ENCODE measurements at regions not wholly inside any gene's neighbourhood (a gene's known extent, or its start where the extent isn't known, plus 50 kb on each side); places are given as distances from the start of the nearest gene placed in this dataset.
A peak's percentile ranks its signal among the peaks of the same experiment; 100 is the strongest.
"Not testable (repeated sequence)": the region's sequence is repeated elsewhere in the genome, so short reads cannot be mapped to it uniquely, and the experiment has no call there.

GRCh38 chr6:167735084-167735950, 91.4 kb upstream of the AFDN start:
- DNase-seq (ENCODE audit: low spot score) = no peak

DNA sequence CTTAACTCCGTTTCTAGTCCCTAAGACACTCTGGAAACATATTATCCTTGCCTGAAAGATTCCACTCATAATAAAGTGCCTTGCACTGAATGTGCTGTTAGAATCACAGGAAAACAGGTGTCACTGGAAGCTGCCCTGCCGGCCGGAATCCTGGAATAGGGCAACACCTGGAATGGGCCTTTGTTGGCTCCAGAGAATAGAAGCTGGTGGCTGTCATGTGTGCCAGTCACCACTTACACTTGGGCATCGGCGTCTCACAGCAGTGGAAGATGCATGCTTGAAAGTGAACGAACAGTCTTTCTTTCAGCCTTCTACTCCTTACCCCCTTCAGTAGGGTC, 90.8 kb upstream of the AFDN start:
- DNase-seq (ENCODE audit: low spot score) = no peak

- DNase-seq (ENCODE audit: low spot score) = no peak
Observed at GRCh38 chr6:167736486-167737204, 90.1 kb upstream of the AFDN start.

DNA sequence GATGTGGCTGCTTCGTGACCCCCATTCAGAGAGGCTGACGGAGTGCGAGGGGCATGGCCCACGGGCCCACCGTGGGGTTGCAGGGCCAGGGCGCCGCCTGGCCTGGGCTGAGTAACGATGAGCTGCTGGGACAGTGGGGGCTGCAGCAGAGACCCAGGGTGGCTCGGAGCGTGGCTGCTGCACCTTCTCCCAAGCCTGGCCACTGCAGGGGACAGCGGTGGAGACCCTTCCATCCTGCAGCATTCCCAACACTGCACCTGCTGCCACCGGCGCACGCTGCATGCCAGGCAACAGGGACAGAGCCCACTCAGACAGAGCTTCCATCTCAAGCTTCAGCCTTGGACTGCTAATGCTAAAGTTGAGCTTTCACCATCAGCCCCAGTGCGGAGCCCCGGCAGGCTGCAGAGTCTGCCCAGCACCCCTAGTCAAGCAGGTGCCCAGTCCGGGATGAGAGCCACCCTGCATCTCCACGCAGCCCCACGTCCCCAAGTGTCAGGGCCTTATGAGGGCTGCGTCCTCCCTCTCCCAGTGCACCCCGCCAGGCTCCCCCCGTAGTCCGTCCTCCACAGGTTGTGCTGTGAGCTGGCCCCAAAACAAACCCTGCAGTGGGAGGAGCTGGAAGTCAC, 89.4 kb upstream of the AFDN start:
- no peak for DNase-seq (ENCODE audit: low spot score)

- DNase-seq (ENCODE audit: low spot score) = no peak
Observed at GRCh38 chr6:167738386-167738785, 88.3 kb upstream of the AFDN start.

- DNase-seq (ENCODE audit: low spot score) = no peak
Observed at GRCh38 chr6:167739721-167740475, 86.8 kb upstream of the AFDN start.

DNA sequence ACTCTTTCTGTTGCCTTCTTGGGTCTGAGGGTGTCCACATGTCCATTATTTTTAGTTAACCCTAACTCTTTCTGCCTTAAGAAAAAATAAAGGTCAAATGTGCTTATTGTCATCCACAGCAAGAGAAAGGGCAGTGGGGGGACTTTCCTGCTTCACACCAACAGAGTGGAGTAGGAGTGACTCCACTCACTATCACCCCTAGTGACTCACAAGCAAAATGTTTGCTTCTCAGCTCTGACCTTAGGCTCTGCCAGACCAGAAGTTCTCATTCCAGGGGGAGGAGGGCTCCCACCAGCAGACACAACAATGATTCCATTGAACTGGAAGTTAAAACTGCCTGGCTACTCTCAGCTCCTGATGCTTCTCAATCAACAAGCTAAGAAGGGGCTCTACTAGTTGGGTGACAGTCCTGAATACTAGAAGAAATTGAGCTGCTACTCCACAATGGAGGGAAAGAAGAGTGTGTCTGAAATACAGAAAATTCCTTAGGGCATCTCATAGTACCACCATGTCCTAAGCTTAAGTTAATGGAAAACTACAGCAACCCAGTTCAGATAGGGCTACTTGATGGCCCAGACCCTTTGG, 83.9 kb upstream of the AFDN start:
- peak; percentile 12 for DNase-seq (ENCODE audit: low spot score)

- no peak for DNase-seq (ENCODE audit: low spot score)
Observed at GRCh38 chr6:167744681-167745669, 81.7 kb upstream of the AFDN start.

GRCh38 chr6:167745670-167746389, 80.9 kb upstream of the AFDN start:
- no peak for DNase-seq (ENCODE audit: low spot score)

DNA sequence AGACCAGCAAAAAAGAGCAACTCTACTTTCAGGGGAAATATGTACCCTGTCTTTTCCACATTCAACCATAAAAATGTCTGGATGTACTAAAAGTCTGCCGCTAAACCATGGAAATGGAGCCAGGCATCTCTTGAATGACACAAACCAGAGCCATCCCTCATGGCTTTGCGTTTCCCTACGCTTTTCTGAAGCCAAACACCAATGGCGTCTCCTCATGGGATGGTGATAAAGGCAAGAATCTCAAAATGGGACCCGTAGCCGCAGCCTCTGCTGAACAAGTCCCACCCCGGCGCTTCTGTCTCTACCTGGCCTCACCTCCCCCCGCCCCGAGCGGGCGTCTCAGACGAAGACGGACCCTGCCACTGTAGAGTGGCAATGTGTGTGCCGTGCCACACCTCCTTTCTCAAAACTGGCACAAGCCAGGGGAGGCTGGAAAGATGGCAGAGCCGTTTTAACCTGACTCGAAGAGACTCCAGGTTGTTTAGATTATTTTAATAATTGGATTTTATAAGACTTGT, 80.3 kb upstream of the AFDN start:
- no peak for DNase-seq (ENCODE audit: low spot score)

GRCh38 chr6:167746975-167747374, 79.7 kb upstream of the AFDN start:
- DNase-seq (ENCODE audit: low spot score) = no peak

DNA sequence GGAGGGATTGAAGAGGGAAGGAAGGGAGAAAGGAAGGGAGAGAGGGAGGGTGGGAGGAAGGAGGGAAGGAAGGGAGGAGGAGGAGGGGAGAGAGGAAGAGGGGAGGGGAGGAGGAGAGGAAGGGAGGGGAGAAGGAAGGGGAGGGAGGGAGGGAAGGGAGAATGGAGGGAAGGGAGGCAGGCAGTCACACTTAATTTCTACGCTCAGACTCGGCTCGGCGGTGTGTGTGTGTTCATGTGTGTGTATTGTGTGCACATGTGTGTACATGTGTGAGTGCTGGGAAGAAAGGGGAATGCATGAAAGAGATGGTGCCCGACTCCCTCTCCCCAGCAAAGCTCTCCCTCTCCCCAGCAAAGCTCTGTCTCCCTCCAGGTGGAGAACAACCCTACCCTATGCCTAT, 79.1 kb upstream of the AFDN start:
- DNase-seq (ENCODE audit: low spot score) = no peak

DNA sequence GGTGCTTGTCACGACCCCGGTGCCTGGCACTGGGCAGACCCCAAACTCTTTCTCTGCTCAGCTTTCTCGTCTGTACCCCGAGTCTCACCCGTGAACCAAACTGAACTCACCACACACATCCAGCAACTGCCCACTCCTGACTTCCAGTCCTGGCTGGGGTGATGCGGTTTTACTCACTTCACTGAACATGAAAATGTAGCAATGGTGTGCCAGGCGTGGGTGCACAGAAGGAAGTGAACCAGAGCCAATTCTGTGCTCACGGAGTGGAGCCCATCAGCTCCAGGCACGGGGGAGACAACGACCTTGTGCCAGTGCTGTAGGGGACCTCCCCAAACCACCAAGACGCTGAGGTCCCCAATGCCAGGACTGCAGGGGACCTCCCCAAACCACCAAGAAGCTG, 78.7 kb upstream of the AFDN start:
- DNase-seq (ENCODE audit: low spot score) = no peak

DNA sequence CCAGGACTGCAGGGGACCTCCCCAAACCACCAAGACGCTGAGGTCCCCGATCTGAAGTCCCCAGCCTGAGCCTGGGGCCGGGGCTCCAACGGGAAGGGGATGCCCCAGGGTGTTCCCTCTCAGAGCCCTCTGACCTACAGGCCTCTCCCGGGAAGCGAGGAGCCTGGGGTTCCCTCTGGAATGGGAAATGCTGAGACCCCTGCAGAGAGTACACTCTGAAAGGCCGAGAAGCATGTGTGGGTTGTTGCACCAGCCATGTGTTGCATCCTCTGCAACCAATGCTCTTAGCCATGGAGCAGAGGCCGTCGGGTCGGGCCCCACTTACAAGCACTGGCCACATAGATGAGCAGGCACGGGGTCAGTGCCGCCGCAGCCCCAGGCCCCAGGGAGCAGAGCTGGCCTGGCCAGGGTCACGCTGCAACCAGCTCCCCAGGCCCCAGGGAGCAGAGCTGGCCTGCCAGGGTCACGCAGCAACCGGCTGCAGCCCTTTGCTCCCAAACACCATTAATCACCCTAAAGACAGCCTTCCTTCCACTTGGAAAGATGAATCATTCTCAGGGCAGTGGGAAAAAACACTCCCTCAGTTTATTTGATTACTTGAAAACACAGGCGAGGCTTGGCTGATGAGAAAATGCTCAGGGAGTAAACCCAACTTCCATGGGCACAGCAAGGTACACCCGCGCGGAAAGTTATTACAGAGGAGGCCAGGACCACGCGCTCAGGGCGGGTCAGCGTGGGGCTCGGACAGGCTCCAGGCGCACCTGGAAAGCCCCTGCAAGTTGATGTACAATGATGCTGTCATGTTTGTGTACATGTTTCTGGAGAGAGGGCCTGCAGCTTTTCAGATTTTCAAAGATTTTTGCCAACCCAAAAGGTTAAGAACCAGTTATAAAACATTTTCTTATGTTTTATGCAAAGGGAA, 78.0 kb upstream of the AFDN start:
- no peak for DNase-seq (ENCODE audit: low spot score)

DNA sequence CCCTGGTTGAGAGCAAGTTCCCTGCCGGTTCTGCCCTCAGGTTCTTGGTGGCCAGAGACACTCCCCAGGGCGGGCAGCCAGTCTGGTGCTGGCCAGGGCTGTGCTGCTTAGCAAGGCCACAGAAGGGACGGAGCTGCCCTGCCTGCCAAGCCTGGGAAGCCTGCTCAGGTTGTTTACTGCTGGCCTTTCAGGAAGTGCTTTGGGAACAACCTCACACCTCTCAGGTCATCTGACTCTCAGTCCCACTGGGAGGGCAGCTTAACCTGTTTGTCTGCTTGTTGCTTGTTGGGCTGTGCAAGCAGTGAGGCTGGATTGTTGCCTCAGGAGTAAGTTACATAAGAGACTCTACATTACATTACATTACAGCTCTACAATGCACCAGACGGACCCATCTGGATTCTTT, 75.8 kb upstream of the AFDN start:
- DNase-seq (ENCODE audit: low spot score) = no peak

DNA sequence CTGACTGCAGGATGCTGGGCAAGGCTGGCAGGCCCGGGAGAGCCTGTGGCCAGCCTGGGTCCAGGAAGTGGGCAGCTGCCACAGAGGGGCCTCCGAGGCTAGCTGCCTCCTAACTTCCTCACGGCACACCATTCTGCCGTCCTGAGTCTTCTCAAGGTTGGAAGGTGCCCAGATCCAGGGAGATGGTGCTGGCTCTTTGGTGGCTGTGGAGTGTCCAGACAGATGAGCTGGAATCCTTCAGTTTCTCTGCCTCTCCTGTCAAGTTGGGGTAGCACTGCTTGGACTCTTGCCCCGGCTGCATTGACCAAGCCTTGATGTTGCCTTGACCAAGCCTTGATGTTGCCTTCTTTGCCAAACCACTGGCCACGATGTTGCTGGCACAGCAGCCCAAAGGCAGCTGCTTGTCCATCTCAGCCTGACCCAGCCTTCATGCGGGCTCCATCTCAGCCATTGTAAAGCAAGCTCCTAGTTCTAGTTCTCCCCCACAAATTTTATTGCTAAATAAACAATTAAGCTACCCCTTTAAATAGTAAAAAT, 75.1 kb upstream of the AFDN start:
- no peak for DNase-seq (ENCODE audit: low spot score)

GRCh38 chr6:167753281-167753680, 73.4 kb upstream of the AFDN start:
- DNase-seq (ENCODE audit: low spot score) = not testable (repeated sequence)

GRCh38 chr6:167754691-167755090, 72.0 kb upstream of the AFDN start:
- no peak for DNase-seq (ENCODE audit: low spot score)

- DNase-seq (ENCODE audit: low spot score) = no peak
Observed at GRCh38 chr6:167755461-167755860, 71.2 kb upstream of the AFDN start.

All from RKO (cell line).